ENCODE measurements at regions not wholly inside any gene's neighbourhood (a gene's known extent, or its start where the extent isn't known, plus 50 kb on each side); places are given as distances from the start of the nearest gene placed in this dataset.

DNA sequence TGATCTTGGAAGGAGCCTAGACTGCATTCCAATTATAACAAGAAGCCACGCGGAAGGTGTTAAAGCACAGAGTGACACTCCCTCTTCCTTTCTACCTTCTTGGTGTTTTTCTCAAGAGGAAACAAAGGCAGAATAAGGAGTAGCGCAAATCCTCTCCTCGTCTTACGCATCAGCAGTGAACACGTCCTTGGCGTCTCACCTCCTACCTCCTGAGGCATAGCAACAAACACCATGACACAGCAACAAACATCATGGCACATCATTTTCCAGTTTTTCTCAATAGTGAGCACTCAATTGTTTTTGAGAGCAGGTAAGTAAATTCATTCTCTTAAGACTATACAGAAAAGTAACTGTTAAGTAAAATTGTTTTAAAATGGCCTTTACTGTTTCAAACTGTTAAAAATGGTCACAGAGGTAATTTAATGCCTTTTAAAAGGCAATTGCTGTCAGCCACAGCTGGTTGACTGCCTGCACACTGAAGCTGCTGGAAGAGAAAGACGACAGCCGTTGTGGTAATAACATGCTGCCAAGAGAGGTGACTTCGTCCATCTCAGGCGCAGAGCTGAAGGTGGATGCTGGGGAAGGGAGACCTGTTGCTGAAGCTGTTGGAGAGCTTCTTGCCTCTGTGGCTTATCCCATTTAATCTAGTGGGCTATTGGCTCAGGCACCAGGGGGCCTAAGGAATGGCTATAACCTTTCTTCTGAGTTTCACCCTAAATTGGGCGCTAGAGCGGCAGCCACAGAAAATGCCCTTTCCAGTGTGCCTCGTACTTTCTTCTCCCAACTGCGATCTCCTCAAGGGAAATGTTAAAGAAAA is 703.7 kb downstream of the UQCRFS1 start:
- Mint-ChIP-seq H3K27ac (no peak overlapping the region), H3K4me3 (no peak overlapping the region), H3K27me3 (peaks cover 0 to 4% of the 10 kb centered on the region in 2 donors), H3K36me3 (no peaks in the 10 kb centered on the region), H3K9me3 (peaks cover 0 to 8% (median 0%) of the 10 kb centered on the region in 3 donors), H3K4me1 (no peaks in the 10 kb centered on the region)
- no peak for ATAC-seq (replicated peaks in 1 of 4)
- ChIA-PET POLR2A (no interaction called here), CTCF (no interaction called here)
- Histone ChIP-seq H3K4me3 (ENCODE audit: control insufficient read depth in 1 of 2, extremely low read depth in 1 of 2, low read length in 1 of 2) (no peak overlapping the region), H3K36me3 (ENCODE audit: control insufficient read depth in 2 of 2, extremely low read depth in 1 of 2, insufficient read depth in 1 of 2, low read length in 1 of 2) (no peaks in the 10 kb centered on the region), H3K27me3 (replicated peaks in 1 of 2; ENCODE audit: control insufficient read depth in 2 of 2, extremely low read depth in 1 of 2, insufficient read depth in 2 of 2, low read length in 1 of 2) (peaks cover 0 to 2% of the 10 kb centered on the region in 2 experiments), H3K4me1 (ENCODE audit: control insufficient read depth in 1 of 2, extremely low read depth in 1 of 2, insufficient read depth in 2 of 2, low read length in 2 of 2) (peaks cover 0 to 6% of the 10 kb centered on the region in 2 experiments), H3K27ac (ENCODE audit: low read length) (no peak overlapping the region), H3K9me3 (no peaks in the 10 kb centered on the region)
- DNase-seq: no peak
- 87% methylated on average over 9 of the region's 15 CpGs for WGBS (ENCODE audit: insufficient coverage)

DNA sequence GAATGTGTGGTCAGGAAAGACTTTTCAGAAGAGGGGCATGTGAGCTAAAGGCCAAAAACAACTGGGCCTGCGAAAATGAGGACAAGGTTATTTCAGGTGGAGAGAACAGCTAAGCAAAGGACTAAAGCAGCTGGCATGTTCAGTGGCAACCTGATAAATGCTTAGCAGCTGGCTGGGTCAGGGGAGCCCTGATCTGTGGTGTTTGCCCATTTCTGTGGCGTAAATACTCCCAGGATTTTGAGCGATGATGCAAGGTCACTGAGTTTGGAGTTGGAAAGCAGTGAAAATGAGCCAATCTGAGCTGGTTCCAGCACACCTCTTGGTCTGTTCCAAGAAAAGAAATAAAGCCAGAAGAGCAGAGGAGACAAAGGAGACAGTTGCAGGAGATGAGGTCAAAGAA is 704.3 kb downstream of the UQCRFS1 start:
- Histone ChIP-seq H3K9me3 (no peaks in the 10 kb centered on the region), H3K4me3 (ENCODE audit: control insufficient read depth in 1 of 2, extremely low read depth in 1 of 2, low read length in 1 of 2) (no peak overlapping the region), H3K27ac (ENCODE audit: low read length) (no peak overlapping the region), H3K4me1 (ENCODE audit: control insufficient read depth in 1 of 2, extremely low read depth in 1 of 2, insufficient read depth in 2 of 2, low read length in 2 of 2) (peaks cover 0 to 6% of the 10 kb centered on the region in 2 experiments), H3K27me3 (replicated peaks in 1 of 2; ENCODE audit: control insufficient read depth in 2 of 2, extremely low read depth in 1 of 2, insufficient read depth in 2 of 2, low read length in 1 of 2) (no peaks in the 10 kb centered on the region), H3K36me3 (ENCODE audit: control insufficient read depth in 2 of 2, extremely low read depth in 1 of 2, insufficient read depth in 1 of 2, low read length in 1 of 2) (no peaks in the 10 kb centered on the region)
- POLR2A ChIA-PET: no interaction called here
- peaks cover 0 to 4% of the 10 kb centered on the region in 2 donors for H3K27me3 Mint-ChIP-seq
- peaks cover 0 to 8% (median 0%) of the 10 kb centered on the region in 3 donors for H3K9me3 Mint-ChIP-seq
- no peak overlapping the region for H3K4me3 Mint-ChIP-seq
- no peak overlapping the region for H3K27ac Mint-ChIP-seq
- CTCF ChIA-PET: no interaction called here
- 83% methylated on average over 3 of the region's 3 CpGs for WGBS (ENCODE audit: insufficient coverage)
- ATAC-seq (replicated peaks in 1 of 4) (no peak), DNase-seq (no peak)
- H3K36me3 Mint-ChIP-seq: no peaks in the 10 kb centered on the region
- no peaks in the 10 kb centered on the region for H3K4me1 Mint-ChIP-seq

DNA sequence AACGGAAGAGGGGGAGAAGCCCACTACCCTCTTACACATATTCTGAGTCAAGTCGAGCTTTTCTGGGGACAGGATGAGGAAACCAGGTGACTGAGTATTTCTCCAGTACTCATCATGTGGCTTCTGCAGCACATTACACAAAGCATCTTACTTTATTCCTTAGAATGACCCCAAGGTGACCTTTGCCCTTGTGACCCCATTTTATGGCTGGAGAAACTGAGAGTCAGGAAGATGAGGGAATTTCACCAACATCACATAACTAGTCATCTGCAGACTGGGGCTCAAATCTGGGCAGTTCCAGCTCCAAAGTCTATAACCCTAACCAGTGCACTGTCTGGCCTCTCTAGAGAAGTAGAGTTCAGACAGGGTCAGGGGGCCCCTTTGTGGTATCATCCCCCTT is 707.0 kb downstream of the UQCRFS1 start:
- ChIA-PET POLR2A (interaction anchor here in 1 of 2 donors (0.6 kb wide), 1 partner anchor 86 kb away, joined by 3 read pairs; no protein-coding TSS in a partner anchor), CTCF (no interaction called here)
- Histone ChIP-seq H3K27ac (ENCODE audit: low read length) (no peak overlapping the region), H3K27me3 (replicated peaks in 1 of 2; ENCODE audit: control insufficient read depth in 2 of 2, extremely low read depth in 1 of 2, insufficient read depth in 2 of 2, low read length in 1 of 2) (no peaks in the 10 kb centered on the region), H3K36me3 (ENCODE audit: control insufficient read depth in 2 of 2, extremely low read depth in 1 of 2, insufficient read depth in 1 of 2, low read length in 1 of 2) (no peaks in the 10 kb centered on the region), H3K4me1 (ENCODE audit: control insufficient read depth in 1 of 2, extremely low read depth in 1 of 2, insufficient read depth in 2 of 2, low read length in 2 of 2) (peaks cover 8 to 24% of the 10 kb centered on the region in 2 experiments), H3K4me3 (ENCODE audit: control insufficient read depth in 1 of 2, extremely low read depth in 1 of 2, low read length in 1 of 2) (no peak overlapping the region), H3K9me3 (no peaks in the 10 kb centered on the region)
- ATAC-seq (replicated peaks in 1 of 4): no peak
- no peaks in the 10 kb centered on the region for H3K36me3 Mint-ChIP-seq
- H3K4me3 Mint-ChIP-seq: no peak overlapping the region
- H3K27me3 Mint-ChIP-seq: peaks cover 0 to 4% of the 10 kb centered on the region in 2 donors
- WGBS (ENCODE audit: insufficient coverage): no CpG with 5 or more reads among the region's 2 CpGs
- no peak overlapping the region for H3K27ac Mint-ChIP-seq
- no peak for DNase-seq
- H3K9me3 Mint-ChIP-seq: peaks cover 0 to 8% (median 0%) of the 10 kb centered on the region in 3 donors
- H3K4me1 Mint-ChIP-seq: peaks cover 11 to 15% (median 13%) of the 10 kb centered on the region in 3 donors

DNA sequence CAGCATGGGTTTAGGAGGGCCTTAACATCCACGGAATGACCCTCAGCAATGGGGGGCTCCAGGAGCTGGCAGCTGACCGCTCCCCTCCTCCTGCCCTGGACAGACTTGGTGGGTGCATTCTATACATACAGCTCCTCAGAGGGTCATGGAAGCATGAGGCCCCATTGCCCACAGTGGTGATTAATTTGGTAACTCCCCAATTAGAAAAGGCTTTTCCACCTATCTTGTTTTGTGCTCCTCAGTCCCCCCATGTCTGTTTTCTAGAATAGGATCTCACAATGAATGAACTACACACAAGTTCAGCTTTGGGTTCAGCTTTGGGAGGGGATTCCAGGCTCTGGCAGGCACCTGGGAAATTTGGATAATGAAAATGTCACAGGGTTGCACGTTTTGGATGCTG is 707.8 kb downstream of the UQCRFS1 start:
- 72% methylated on average over 2 of the region's 3 CpGs for whole genome bisulfite sequencing (ENCODE audit: insufficient coverage)

DNA sequence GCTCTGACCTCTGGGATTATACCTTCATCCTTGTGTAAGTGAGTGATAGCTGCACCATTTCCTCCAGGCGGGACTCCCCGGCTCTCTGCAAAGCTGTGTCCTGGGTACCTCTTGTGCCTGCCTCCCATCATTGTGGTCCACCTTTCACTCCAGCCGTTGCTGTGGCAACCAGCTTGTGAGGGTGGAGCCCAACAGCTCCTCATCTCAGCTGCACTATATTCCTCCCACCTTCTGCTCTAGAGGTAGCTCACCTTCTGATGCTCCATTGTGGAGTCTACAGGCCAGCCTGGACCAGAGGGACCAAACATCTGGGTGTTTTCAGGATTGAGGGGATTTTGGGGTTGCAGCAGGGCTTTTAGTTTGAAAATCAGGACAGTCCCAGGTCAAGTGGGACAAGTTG is 708.2 kb downstream of the UQCRFS1 start:
- peaks cover 15 to 19% (median 16%) of the 10 kb centered on the region in 3 donors for H3K4me1 Mint-ChIP-seq
- Histone ChIP-seq H3K27me3 (replicated peaks in 1 of 2; ENCODE audit: control insufficient read depth in 2 of 2, extremely low read depth in 1 of 2, insufficient read depth in 2 of 2, low read length in 1 of 2) (peaks cover 0 to 2% of the 10 kb centered on the region in 2 experiments), H3K4me3 (ENCODE audit: control insufficient read depth in 1 of 2, extremely low read depth in 1 of 2, low read length in 1 of 2) (no peak overlapping the region), H3K27ac (ENCODE audit: low read length) (no peak overlapping the region), H3K9me3 (no peaks in the 10 kb centered on the region), H3K36me3 (ENCODE audit: control insufficient read depth in 2 of 2, extremely low read depth in 1 of 2, insufficient read depth in 1 of 2, low read length in 1 of 2) (no peaks in the 10 kb centered on the region), H3K4me1 (ENCODE audit: control insufficient read depth in 1 of 2, extremely low read depth in 1 of 2, insufficient read depth in 2 of 2, low read length in 2 of 2) (peaks cover 8 to 36% of the 10 kb centered on the region in 2 experiments)
- no peak for ATAC-seq (replicated peaks in 1 of 4)
- no peak overlapping the region for H3K4me3 Mint-ChIP-seq
- H3K9me3 Mint-ChIP-seq: peaks cover 0 to 4% (median 0%) of the 10 kb centered on the region in 3 donors
- CTCF ChIA-PET: no interaction called here
- POLR2A ChIA-PET: no interaction called here
- 84% methylated on average over 3 of the region's 3 CpGs for WGBS (ENCODE audit: insufficient coverage)
- H3K27ac Mint-ChIP-seq: no peak overlapping the region
- no peaks in the 10 kb centered on the region for H3K36me3 Mint-ChIP-seq
- no peak for DNase-seq
- peaks cover 0 to 4% of the 10 kb centered on the region in 2 donors for H3K27me3 Mint-ChIP-seq

More for the DNA sequence above, 707.8 kb downstream of the UQCRFS1 start:
- no peak for DNase-seq
- Mint-ChIP-seq H3K4me1 (peaks cover 15 to 19% (median 16%) of the 10 kb centered on the region in 3 donors), H3K36me3 (no peaks in the 10 kb centered on the region), H3K27ac (no peak overlapping the region), H3K4me3 (no peak overlapping the region), H3K27me3 (peaks cover 0 to 4% of the 10 kb centered on the region in 2 donors), H3K9me3 (peaks cover 0 to 4% (median 0%) of the 10 kb centered on the region in 3 donors)
- Histone ChIP-seq H3K27ac (ENCODE audit: low read length) (no peak overlapping the region), H3K36me3 (ENCODE audit: control insufficient read depth in 2 of 2, extremely low read depth in 1 of 2, insufficient read depth in 1 of 2, low read length in 1 of 2) (no peaks in the 10 kb centered on the region), H3K4me1 (ENCODE audit: control insufficient read depth in 1 of 2, extremely low read depth in 1 of 2, insufficient read depth in 2 of 2, low read length in 2 of 2) (peaks cover 8 to 32% of the 10 kb centered on the region in 2 experiments), H3K4me3 (ENCODE audit: control insufficient read depth in 1 of 2, extremely low read depth in 1 of 2, low read length in 1 of 2) (no peak overlapping the region), H3K27me3 (replicated peaks in 1 of 2; ENCODE audit: control insufficient read depth in 2 of 2, extremely low read depth in 1 of 2, insufficient read depth in 2 of 2, low read length in 1 of 2) (peaks cover 0 to 2% of the 10 kb centered on the region in 2 experiments), H3K9me3 (no peaks in the 10 kb centered on the region)
- ChIA-PET POLR2A (no interaction called here), CTCF (no interaction called here)
- ATAC-seq (replicated peaks in 1 of 4): no peak

DNA sequence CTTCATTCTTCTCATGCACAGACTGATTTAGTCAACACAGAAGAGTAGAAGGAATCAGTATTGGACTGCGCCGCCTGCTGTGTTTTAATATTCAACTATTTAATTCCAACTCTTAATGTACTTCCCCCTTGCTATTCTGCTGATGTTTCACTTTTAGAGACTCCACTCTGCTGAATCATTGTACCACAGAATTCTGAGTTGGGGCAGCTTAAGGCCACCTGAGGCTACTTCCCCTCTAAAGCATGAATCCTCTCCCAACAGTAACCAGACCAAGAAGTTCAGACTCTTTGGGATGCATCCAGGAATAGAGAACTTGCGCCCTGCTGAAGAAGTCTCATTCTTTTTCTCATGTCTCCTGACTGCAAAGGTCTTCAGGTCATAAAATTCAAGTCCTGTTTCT is 708.8 kb downstream of the UQCRFS1 start:
- no peak for DNase-seq
- ChIA-PET CTCF (no interaction called here), POLR2A (interaction anchor here in 1 of 2 donors (0.7 kb wide), 1 partner anchor 10 kb away, joined by 3 read pairs; no protein-coding TSS in a partner anchor)
- Mint-ChIP-seq H3K27me3 (peaks cover 0 to 4% of the 10 kb centered on the region in 2 donors), H3K27ac (no peak overlapping the region), H3K4me1 (peaks cover 15 to 19% (median 16%) of the 10 kb centered on the region in 3 donors), H3K4me3 (no peak overlapping the region), H3K36me3 (no peaks in the 10 kb centered on the region), H3K9me3 (peaks cover 0 to 4% (median 0%) of the 10 kb centered on the region in 3 donors)
- no peaks in the 10 kb centered on the region for H3K9me3 ChIP-seq
- H3K36me3 ChIP-seq (ENCODE audit: control insufficient read depth in 2 of 2, extremely low read depth in 1 of 2, insufficient read depth in 1 of 2, low read length in 1 of 2): no peaks in the 10 kb centered on the region
- H3K4me1 ChIP-seq (ENCODE audit: control insufficient read depth in 1 of 2, extremely low read depth in 1 of 2, insufficient read depth in 2 of 2, low read length in 2 of 2): peaks cover 8 to 40% of the 10 kb centered on the region in 2 experiments
- H3K27ac ChIP-seq (ENCODE audit: low read length): no peak overlapping the region
- WGBS (ENCODE audit: insufficient coverage): 80% methylated on average over 1 of the region's 3 CpGs
- ATAC-seq (replicated peaks in 1 of 4): no peak
- peaks cover 0 to 2% of the 10 kb centered on the region in 2 experiments for H3K27me3 ChIP-seq (replicated peaks in 1 of 2; ENCODE audit: control insufficient read depth in 2 of 2, extremely low read depth in 1 of 2, insufficient read depth in 2 of 2, low read length in 1 of 2)
- H3K4me3 ChIP-seq (ENCODE audit: control insufficient read depth in 1 of 2, extremely low read depth in 1 of 2, low read length in 1 of 2): no peak overlapping the region
